Mesenchymal stem cell (in vitro differentiated cells and primary cell): ENCODE measurements at regions not wholly inside any gene's neighbourhood (a gene's known extent, or its start where the extent isn't known, plus 50 kb on each side); places are given as distances from the start of the nearest gene placed in this dataset.
A peak's percentile ranks its signal among the peaks of the same experiment; 100 is the strongest.

Source experiments
- DNase-seq: peaks from one replicate; pipeline ENCODE4 v3.0.0-alpha.2; 2013
- H2AFZ ChIP-seq: one replicate; pipeline ENCODE4 v1.6.1; 2013; ENCODE audit warnings: low read depth, mild to moderate bottlenecking, control low read depth, inconsistent platforms, low read length, moderate library complexity
- H2AK5ac ChIP-seq: 2 replicates; pipeline ENCODE4 v1.6.1; 2013; ENCODE audit warnings: low read length, moderate library complexity, mild to moderate bottlenecking, inconsistent platforms; ENCODE audit not compliant: severe bottlenecking
- H2BK120ac ChIP-seq: one replicate; pipeline ENCODE4 v1.6.1; 2013; ENCODE audit warnings: low read depth, mild to moderate bottlenecking, inconsistent platforms, low read length, moderate library complexity
- H2BK12ac ChIP-seq, 2 experiments: one replicate each; pipeline ENCODE4 v1.6.1; 2013; ENCODE audit warnings: inconsistent platforms in 2 of 2, low read length in 2 of 2, mild to moderate bottlenecking in 2 of 2, moderate library complexity in 2 of 2, control low read depth in 1 of 2
- H2BK15ac ChIP-seq: one replicate; pipeline ENCODE4 v1.6.1; 2013; ENCODE audit warnings: mild to moderate bottlenecking, low read depth, inconsistent platforms; ENCODE audit not compliant: poor library complexity, severe bottlenecking
- H2BK5ac ChIP-seq: 2 replicates; pipeline ENCODE4 v1.6.1; 2013; ENCODE audit warnings: low read depth, mild to moderate bottlenecking, low read length, control low read depth, inconsistent platforms; ENCODE audit not compliant: poor library complexity, severe bottlenecking
- H3K14ac ChIP-seq, 2 experiments: one replicate each; pipeline ENCODE4 v1.6.1; 2013; ENCODE audit warnings: inconsistent platforms in 2 of 2, low read length in 2 of 2, control low read depth in 1 of 2, mild to moderate bottlenecking in 1 of 2, moderate library complexity in 1 of 2
- H3K18ac ChIP-seq, 2 experiments: one replicate each; pipeline ENCODE4 v1.6.1; 2013; ENCODE audit warnings: inconsistent platforms in 2 of 2, low read length in 2 of 2, control low read depth in 1 of 2, low read depth in 1 of 2, mild to moderate bottlenecking in 1 of 2
- H3K23ac ChIP-seq, 2 experiments: one replicate each; pipeline ENCODE4 v1.6.1; 2013; ENCODE audit warnings: inconsistent platforms in 2 of 2, low read length in 2 of 2, mild to moderate bottlenecking in 2 of 2, moderate library complexity in 2 of 2, control low read depth in 1 of 2
- H3K27ac ChIP-seq: 2 replicates; pipeline ENCODE4 v1.5.1; 2013; ENCODE audit warnings: mild to moderate bottlenecking, moderate library complexity, low read length, control low read depth, inconsistent platforms; ENCODE audit not compliant: poor library complexity, severe bottlenecking
- H3K27me3 ChIP-seq, 2 experiments: 2 replicates each; pipeline versions ENCODE4 v1.6.1 to v1.7.0; 2013; ENCODE audit warnings: low read length in 2 of 2, mild to moderate bottlenecking in 2 of 2, moderate library complexity in 2 of 2, control low read depth in 1 of 2, inconsistent platforms in 1 of 2; ENCODE audit not compliant: control insufficient read depth in 1 of 2, insufficient read depth in 1 of 2
- H3K36me3 ChIP-seq, 2 experiments: 2 replicates each; pipeline versions ENCODE4 v1.6.1 to v1.7.0; 2013; ENCODE audit warnings: low read length in 2 of 2, control low read depth in 1 of 2, inconsistent platforms in 1 of 2, low read depth in 1 of 2, mild to moderate bottlenecking in 1 of 2; ENCODE audit not compliant: insufficient read depth in 2 of 2, control insufficient read depth in 1 of 2
- H3K4ac ChIP-seq, 2 experiments: one replicate each; pipeline ENCODE4 v1.6.1; 2013; ENCODE audit warnings: inconsistent platforms in 2 of 2, low read length in 2 of 2, mild to moderate bottlenecking in 2 of 2, moderate library complexity in 2 of 2, control low read depth in 1 of 2, low read depth in 1 of 2
- H3K4me1 ChIP-seq: 2 replicates; pipeline ENCODE4 v1.6.1; 2013; ENCODE audit warnings: low read depth, low read length, control low read depth; ENCODE audit not compliant: control insufficient read depth, insufficient read depth
- H3K4me2 ChIP-seq: 2 replicates; pipeline ENCODE4 v1.6.1; 2013; ENCODE audit warnings: low read length, mild to moderate bottlenecking, inconsistent platforms; ENCODE audit not compliant: poor library complexity, severe bottlenecking
- H3K4me3 ChIP-seq, 2 experiments: 2 replicates each; pipeline versions ENCODE4 v1.5.1 to v1.7.0; 2013; ENCODE audit warnings: low read length in 2 of 2, mild to moderate bottlenecking in 2 of 2, control low read depth in 1 of 2, low read depth in 1 of 2; ENCODE audit not compliant: insufficient read depth in 1 of 2
- H3K79me1 ChIP-seq: replicated peaks from 2 replicates; pipeline ENCODE4 v1.6.1; 2013; ENCODE audit warnings: mild to moderate bottlenecking, control low read depth, low read length, inconsistent platforms; ENCODE audit not compliant: poor library complexity, severe bottlenecking
- H3K9ac ChIP-seq: 2 replicates; pipeline ENCODE4 v1.7.0; 2013; ENCODE audit warnings: mild to moderate bottlenecking, low read length, moderate library complexity
- H3K9me3 ChIP-seq: 2 replicates; pipeline ENCODE4 v1.7.0; 2013; ENCODE audit warnings: mild to moderate bottlenecking, low read length; ENCODE audit not compliant: control insufficient read depth
- H4K8ac ChIP-seq: one replicate; pipeline ENCODE4 v1.6.1; 2013; ENCODE audit warnings: inconsistent platforms, mild to moderate bottlenecking, low read length, moderate library complexity
- H4K91ac ChIP-seq: one replicate; pipeline ENCODE4 v1.6.1; 2013; ENCODE audit warnings: mild to moderate bottlenecking, low read length, inconsistent platforms
- WGBS: methylation state at CpG from one replicate; pipeline ENCODE4 v1.1.7; 2013; ENCODE audit warnings: mixed read lengths; 5-methylcytosine and 5-hydroxymethylcytosine counted together

DNA sequence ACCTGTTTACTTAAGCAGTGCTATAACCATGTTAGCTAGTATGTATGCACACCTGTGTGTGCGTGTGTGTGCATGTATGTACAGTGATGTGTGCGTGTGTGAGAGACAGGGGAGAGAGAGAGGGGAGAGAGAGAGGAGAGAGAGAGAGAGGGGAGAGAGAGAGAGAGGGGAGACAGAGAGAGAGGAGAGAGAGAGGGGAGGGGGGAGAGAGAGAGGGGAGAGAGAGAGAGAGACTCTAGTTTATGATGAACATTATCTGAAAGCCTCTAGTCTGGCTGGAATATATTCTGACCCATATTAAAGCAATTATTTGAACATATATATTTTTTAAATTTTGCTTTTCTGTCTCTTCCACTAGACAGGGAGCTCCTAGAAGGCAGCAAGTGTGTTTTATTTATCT lies 117.5 kb upstream of the CPEB4 start:
- no peak overlapping the region for H2BK15ac ChIP-seq
- peaks cover 11% of the 10 kb centered on the region for H3K4me1 ChIP-seq
- H2AK5ac ChIP-seq, result no peak overlapping the region
- no peaks in the 10 kb centered on the region for H3K9me3 ChIP-seq
- no peak overlapping the region for H3K27ac ChIP-seq
- H2BK5ac ChIP-seq, result no peak overlapping the region
- no peak overlapping the region for H3K18ac ChIP-seq
- peak overlapping the region in 1 of 2 experiments; percentile 24 for H3K4me3 ChIP-seq
- no peaks in the 10 kb centered on the region for H3K27me3 ChIP-seq
- H4K91ac ChIP-seq, result no peak overlapping the region
- H3K79me1 ChIP-seq, result no peaks in the 10 kb centered on the region
- no peak overlapping the region for H2BK120ac ChIP-seq
- H3K4ac ChIP-seq, result no peak overlapping the region
- H2BK12ac ChIP-seq, result no peak overlapping the region
- no peak overlapping the region for H2AFZ ChIP-seq
- no peak overlapping the region for H4K8ac ChIP-seq
- 95% methylated on average over 2 of the region's 2 CpGs for WGBS
- no peaks in the 10 kb centered on the region for H3K36me3 ChIP-seq
- no peak overlapping the region for H3K23ac ChIP-seq
- no peak overlapping the region for H3K4me2 ChIP-seq
- no peak overlapping the region for H3K14ac ChIP-seq
- no peak overlapping the region for H3K9ac ChIP-seq
- no peak for DNase-seq

DNA sequence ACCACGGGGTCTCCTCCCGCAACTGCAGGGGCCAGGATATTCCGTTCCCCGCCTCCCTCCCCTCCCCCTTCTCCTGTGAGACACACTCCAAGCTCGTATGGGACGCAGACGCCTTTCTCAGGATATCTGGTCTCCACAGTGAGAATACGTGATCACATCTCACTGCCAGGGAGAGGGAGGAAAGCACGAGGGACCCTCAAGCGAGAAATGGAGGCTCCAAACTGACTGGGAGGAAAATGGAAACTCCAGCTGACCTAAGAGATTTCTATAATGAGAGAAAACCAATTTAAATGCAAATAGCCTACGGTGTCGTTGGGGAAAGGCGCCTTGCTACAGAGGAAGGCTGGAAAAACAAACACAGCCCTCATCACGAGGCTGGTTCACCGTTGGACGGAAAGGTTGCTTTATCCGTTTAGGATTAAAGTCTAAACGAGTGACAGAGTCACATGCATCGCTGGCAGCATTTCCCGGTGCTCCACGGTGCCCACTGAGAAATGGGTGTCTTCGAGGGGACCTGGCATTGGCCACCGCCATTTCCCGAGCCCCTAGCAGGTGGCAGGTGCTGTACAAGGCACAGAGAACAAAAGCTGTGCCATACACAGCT lies 116.9 kb upstream of the CPEB4 start:
- Histone ChIP-seq H2AFZ (no peak overlapping the region), H3K4me2 (no peak overlapping the region), H3K36me3 (no peaks in the 10 kb centered on the region), H2BK15ac (peak overlapping the region; percentile 31), H3K14ac (no peak overlapping the region), H3K9me3 (no peaks in the 10 kb centered on the region), H3K4me3 (peak overlapping the region in 1 of 2 experiments; percentile 24), H3K79me1 (no peaks in the 10 kb centered on the region), H3K4ac (peak overlapping the region; percentile 17 to 37), H2BK120ac (no peak overlapping the region), H3K18ac (peak overlapping the region; percentile 48 to 54), H3K9ac (no peak overlapping the region), H2BK12ac (peak overlapping the region; percentile 74 to 82), H4K8ac (peak overlapping the region; percentile 33), H3K27ac (no peak overlapping the region), H3K4me1 (peaks cover 9% of the 10 kb centered on the region), H3K27me3 (no peaks in the 10 kb centered on the region), H2AK5ac (peak overlapping the region; percentile 9), H3K23ac (no peak overlapping the region), H2BK5ac (no peak overlapping the region), H4K91ac (peak overlapping the region; percentile 71)
- WGBS, result 53% methylated on average over 23 of the region's 24 CpGs
- DNase-seq, result no peak

- H3K4me1 ChIP-seq, result peaks cover 6% of the 10 kb centered on the region
- H2BK5ac ChIP-seq, result no peak overlapping the region
- DNase-seq, result no peak
- no peak overlapping the region for H2AK5ac ChIP-seq
- H4K8ac ChIP-seq, result no peak overlapping the region
- no peak overlapping the region for H2AFZ ChIP-seq
- no peak overlapping the region for H3K4me2 ChIP-seq
- H3K4me3 ChIP-seq, result no peak overlapping the region
- H2BK15ac ChIP-seq, result peak overlapping the region; percentile 31
- 91% methylated on average over 11 of the region's 11 CpGs for WGBS
- no peaks in the 10 kb centered on the region for H3K79me1 ChIP-seq
- no peak overlapping the region for H3K14ac ChIP-seq
- H3K9me3 ChIP-seq, result no peaks in the 10 kb centered on the region
- no peak overlapping the region for H3K27ac ChIP-seq
- no peak overlapping the region for H2BK120ac ChIP-seq
- H3K36me3 ChIP-seq, result no peaks in the 10 kb centered on the region
- peak overlapping the region; percentile 15 to 82 for H2BK12ac ChIP-seq
- H3K27me3 ChIP-seq, result no peaks in the 10 kb centered on the region
- no peak overlapping the region for H3K23ac ChIP-seq
- peak overlapping the region in 1 of 2 experiments; percentile 28 for H3K18ac ChIP-seq
- no peak overlapping the region for H4K91ac ChIP-seq
- H3K9ac ChIP-seq, result peak overlapping the region; percentile 9
- peak overlapping the region in 1 of 2 experiments; percentile 20 for H3K4ac ChIP-seq
Measured at GRCh38 chr5:173771725-173772383, 116.3 kb upstream of the CPEB4 start.

GRCh38 chr5:173772384-173773059 lies 115.6 kb upstream of the CPEB4 start:
- WGBS, result 85% methylated on average over 8 of the region's 9 CpGs
- Histone ChIP-seq H3K14ac (no peak overlapping the region), H2BK12ac (no peak overlapping the region), H4K91ac (no peak overlapping the region), H3K27ac (no peak overlapping the region), H3K23ac (no peak overlapping the region), H3K4me2 (no peak overlapping the region), H3K36me3 (no peaks in the 10 kb centered on the region), H3K79me1 (no peaks in the 10 kb centered on the region), H2BK15ac (no peak overlapping the region), H2BK120ac (no peak overlapping the region), H2AFZ (no peak overlapping the region), H2AK5ac (no peak overlapping the region), H3K9me3 (no peaks in the 10 kb centered on the region), H2BK5ac (no peak overlapping the region), H3K27me3 (no peaks in the 10 kb centered on the region), H3K4me3 (no peak overlapping the region), H3K18ac (peak overlapping the region in 1 of 2 experiments; percentile 28), H3K9ac (peak overlapping the region; percentile 9), H4K8ac (no peak overlapping the region), H3K4ac (no peak overlapping the region), H3K4me1 (peaks cover 2% of the 10 kb centered on the region)
- peak; percentile 19 for DNase-seq
